GM23338 (cell line): ENCODE measurements at regions not wholly inside any gene's neighbourhood (a gene's known extent, or its start where the extent isn't known, plus 50 kb on each side); places are given as distances from the start of the nearest gene placed in this dataset.

Experiments used
- ATAC-seq: fragments of 200-7000 bp; cut with Tn5 transposase; 3 replicates; pipeline ENCODE4 v1.9.1; 2020
- DNase-seq: peaks from one replicate; pipeline ENCODE4 v3.0.0-alpha.2; 2015; ENCODE audit warnings: low spot score
- H2AFZ ChIP-seq: fragments of 200-600 bp; sonication (generic); 2 replicates; pipeline ENCODE4 v1.8.0; 2016; ENCODE audit warnings: antibody characterized with exemption, mild to moderate bottlenecking, moderate library complexity
- H3F3A ChIP-seq: fragments of 200-600 bp; sonication (generic); replicated peaks from 2 replicates; pipeline ENCODE4 v1.8.0; 2017; ENCODE audit warnings: antibody characterized with exemption, mixed run types, low read depth
- H3K27ac ChIP-seq: fragments of 200-600 bp; sonication (generic); 2 replicates; pipeline ENCODE4 v1.6.1; 2016; ENCODE audit warnings: low read depth
- H3K27me3 ChIP-seq: fragments of 200-600 bp; sonication (generic); 2 replicates; pipeline ENCODE4 v1.8.0; 2016; ENCODE audit warnings: mild to moderate bottlenecking, mixed run types, moderate library complexity; ENCODE audit not compliant: insufficient read depth
- H3K36me3 ChIP-seq: fragments of 200-600 bp; sonication (generic); 2 replicates; pipeline ENCODE4 v1.8.0; 2016; ENCODE audit warnings: mild to moderate bottlenecking; ENCODE audit not compliant: insufficient read depth
- H3K4me1 ChIP-seq: fragments of 200-600 bp; sonication (generic); 2 replicates; pipeline ENCODE4 v1.8.0; 2016; ENCODE audit warnings: mild to moderate bottlenecking, moderate library complexity; ENCODE audit not compliant: insufficient read depth
- H3K4me2 ChIP-seq: fragments of 200-600 bp; sonication (generic); 2 replicates; pipeline ENCODE4 v1.7.1; 2017; ENCODE audit warnings: mixed run types
- H3K4me3 ChIP-seq: fragments of 200-600 bp; sonication (generic); 2 replicates; pipeline ENCODE4 v1.6.1; 2016; ENCODE audit warnings: mixed run types
- H3K79me2 ChIP-seq: fragments of 200-600 bp; sonication (generic); replicated peaks from 2 replicates; pipeline ENCODE4 v1.8.0; 2017; ENCODE audit warnings: mild to moderate bottlenecking; ENCODE audit not compliant: insufficient read depth
- H3K9me2 ChIP-seq: fragments of 200-600 bp; sonication (generic); 2 replicates; pipeline ENCODE4 v1.8.0; 2017; ENCODE audit not compliant: insufficient read depth
- H4K20me1 ChIP-seq: fragments of 200-600 bp; sonication (generic); replicated peaks from 2 replicates; pipeline ENCODE4 v1.8.0; 2017; ENCODE audit warnings: mild to moderate bottlenecking; ENCODE audit not compliant: insufficient read depth
- H3K27ac Mint-ChIP-seq: 2 replicates; pipeline ENCODE4 v1.8.0; 2020; ENCODE audit warnings: inconsistent platforms, mild to moderate bottlenecking, moderate library complexity, mixed read lengths
- H3K27me3 Mint-ChIP-seq: 3 replicates; pipeline ENCODE4 v1.8.0; 2022; ENCODE audit warnings: low read depth, mild to moderate bottlenecking, moderate library complexity, mixed read lengths, inconsistent platforms; ENCODE audit not compliant: insufficient read depth, poor library complexity
- H3K36me3 Mint-ChIP-seq: 3 replicates; pipeline ENCODE4 v1.8.0; 2021; ENCODE audit warnings: low read depth, mild to moderate bottlenecking, inconsistent platforms, moderate library complexity, mixed read lengths
- H3K4me1 Mint-ChIP-seq: 3 replicates; pipeline ENCODE4 v1.8.0; 2020; ENCODE audit warnings: mild to moderate bottlenecking, inconsistent platforms, mixed read lengths
- H3K4me3 Mint-ChIP-seq: 3 replicates; pipeline ENCODE4 v1.8.0; 2021; ENCODE audit warnings: moderate library complexity, mild to moderate bottlenecking, inconsistent platforms, mixed read lengths
- H3K9me3 Mint-ChIP-seq: 3 replicates; pipeline ENCODE4 v1.8.0; 2020; ENCODE audit warnings: moderate library complexity, mild to moderate bottlenecking, inconsistent platforms, mixed read lengths
- CREB1 ChIP-seq: fragments of 250-450 bp; sonication (Bioruptor Pico); IDR thresholded peaks from 2 replicates; pipeline ENCODE4 v1.5.0; 2020; ENCODE audit warnings: low read depth, mild to moderate bottlenecking, moderate library complexity
- EZH2 ChIP-seq: fragments of 200-600 bp; sonication (generic); IDR thresholded peaks from one replicate; pipeline ENCODE4 v1.8.0; 2017; ENCODE audit warnings: antibody characterized with exemption, mild to moderate bottlenecking, low read depth; ENCODE audit not compliant: unreplicated experiment
- JUNB ChIP-seq: IDR thresholded peaks from one replicate; pipeline ENCODE4 v1.6.1; 2016; ENCODE audit warnings: antibody characterized with exemption; ENCODE audit not compliant: unreplicated experiment
- TF ChIP-seq, protein P1 (sequence below): IDR thresholded peaks from one replicate; pipeline ENCODE4 v1.6.1; 2018; ENCODE audit warnings: antibody characterized with exemption; ENCODE audit not compliant: unreplicated experiment
- TF ChIP-seq, protein P2 (sequence below): fragments of 250-450 bp; sonication (Bioruptor Pico); IDR thresholded peaks from 2 replicates; pipeline ENCODE4 v1.5.0; 2020; ENCODE audit warnings: mild to moderate bottlenecking, moderate library complexity

DNA sequence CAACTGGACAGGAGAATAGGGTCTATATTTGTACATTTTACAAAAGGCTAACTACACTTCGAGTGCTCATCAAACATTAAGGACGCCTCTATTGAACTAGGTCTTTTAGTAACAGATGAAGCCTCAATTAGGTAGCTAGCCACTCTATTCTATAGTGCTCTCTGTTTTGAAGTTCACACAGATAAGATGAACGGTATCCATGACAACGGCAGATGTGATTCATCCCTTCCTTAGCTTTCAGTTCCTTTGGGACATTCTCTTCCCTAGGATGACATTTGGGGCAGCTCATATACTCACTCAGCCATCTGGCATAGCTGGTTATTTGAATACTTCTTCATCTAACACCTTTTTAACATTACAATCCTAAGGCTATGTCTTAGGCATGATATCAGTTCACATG, 62.4 kb upstream of the WDFY3 start:
- Mint-ChIP-seq H3K9me3 (peaks cover 47% of the 10 kb centered on the region), H3K4me3 (no peak overlapping the region), H3K27me3 (no peaks in the 10 kb centered on the region), H3K27ac (no peak overlapping the region), H3K4me1 (no peaks in the 10 kb centered on the region), H3K36me3 (peaks cover 36% of the 10 kb centered on the region)
- DNase-seq = no peak
- Histone ChIP-seq H3K9me2 (0 out of 2 replicates have a peak, but pooled peaks cover 10% of the 10 kb centered on the region), H3K27ac (no peak overlapping the region), H3K79me2 (no peaks in the 10 kb centered on the region), H3K27me3 (no peaks in the 10 kb centered on the region), H2AFZ (no peak overlapping the region), H3K4me3 (no peak overlapping the region), H3K4me1 (no peaks in the 10 kb centered on the region), H3F3A (no peaks in the 10 kb centered on the region), H3K36me3 (peaks cover 5% of the 10 kb centered on the region; the same call in 1 of the 2 replicates), H3K4me2 (no peak overlapping the region), H4K20me1 (no peaks in the 10 kb centered on the region)
- no peak for ATAC-seq
- TF ChIP-seq, protein P1, sequence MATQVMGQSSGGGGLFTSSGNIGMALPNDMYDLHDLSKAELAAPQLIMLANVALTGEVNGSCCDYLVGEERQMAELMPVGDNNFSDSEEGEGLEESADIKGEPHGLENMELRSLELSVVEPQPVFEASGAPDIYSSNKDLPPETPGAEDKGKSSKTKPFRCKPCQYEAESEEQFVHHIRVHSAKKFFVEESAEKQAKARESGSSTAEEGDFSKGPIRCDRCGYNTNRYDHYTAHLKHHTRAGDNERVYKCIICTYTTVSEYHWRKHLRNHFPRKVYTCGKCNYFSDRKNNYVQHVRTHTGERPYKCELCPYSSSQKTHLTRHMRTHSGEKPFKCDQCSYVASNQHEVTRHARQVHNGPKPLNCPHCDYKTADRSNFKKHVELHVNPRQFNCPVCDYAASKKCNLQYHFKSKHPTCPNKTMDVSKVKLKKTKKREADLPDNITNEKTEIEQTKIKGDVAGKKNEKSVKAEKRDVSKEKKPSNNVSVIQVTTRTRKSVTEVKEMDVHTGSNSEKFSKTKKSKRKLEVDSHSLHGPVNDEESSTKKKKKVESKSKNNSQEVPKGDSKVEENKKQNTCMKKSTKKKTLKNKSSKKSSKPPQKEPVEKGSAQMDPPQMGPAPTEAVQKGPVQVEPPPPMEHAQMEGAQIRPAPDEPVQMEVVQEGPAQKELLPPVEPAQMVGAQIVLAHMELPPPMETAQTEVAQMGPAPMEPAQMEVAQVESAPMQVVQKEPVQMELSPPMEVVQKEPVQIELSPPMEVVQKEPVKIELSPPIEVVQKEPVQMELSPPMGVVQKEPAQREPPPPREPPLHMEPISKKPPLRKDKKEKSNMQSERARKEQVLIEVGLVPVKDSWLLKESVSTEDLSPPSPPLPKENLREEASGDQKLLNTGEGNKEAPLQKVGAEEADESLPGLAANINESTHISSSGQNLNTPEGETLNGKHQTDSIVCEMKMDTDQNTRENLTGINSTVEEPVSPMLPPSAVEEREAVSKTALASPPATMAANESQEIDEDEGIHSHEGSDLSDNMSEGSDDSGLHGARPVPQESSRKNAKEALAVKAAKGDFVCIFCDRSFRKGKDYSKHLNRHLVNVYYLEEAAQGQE = no peak
- TF ChIP-seq, protein P2, sequence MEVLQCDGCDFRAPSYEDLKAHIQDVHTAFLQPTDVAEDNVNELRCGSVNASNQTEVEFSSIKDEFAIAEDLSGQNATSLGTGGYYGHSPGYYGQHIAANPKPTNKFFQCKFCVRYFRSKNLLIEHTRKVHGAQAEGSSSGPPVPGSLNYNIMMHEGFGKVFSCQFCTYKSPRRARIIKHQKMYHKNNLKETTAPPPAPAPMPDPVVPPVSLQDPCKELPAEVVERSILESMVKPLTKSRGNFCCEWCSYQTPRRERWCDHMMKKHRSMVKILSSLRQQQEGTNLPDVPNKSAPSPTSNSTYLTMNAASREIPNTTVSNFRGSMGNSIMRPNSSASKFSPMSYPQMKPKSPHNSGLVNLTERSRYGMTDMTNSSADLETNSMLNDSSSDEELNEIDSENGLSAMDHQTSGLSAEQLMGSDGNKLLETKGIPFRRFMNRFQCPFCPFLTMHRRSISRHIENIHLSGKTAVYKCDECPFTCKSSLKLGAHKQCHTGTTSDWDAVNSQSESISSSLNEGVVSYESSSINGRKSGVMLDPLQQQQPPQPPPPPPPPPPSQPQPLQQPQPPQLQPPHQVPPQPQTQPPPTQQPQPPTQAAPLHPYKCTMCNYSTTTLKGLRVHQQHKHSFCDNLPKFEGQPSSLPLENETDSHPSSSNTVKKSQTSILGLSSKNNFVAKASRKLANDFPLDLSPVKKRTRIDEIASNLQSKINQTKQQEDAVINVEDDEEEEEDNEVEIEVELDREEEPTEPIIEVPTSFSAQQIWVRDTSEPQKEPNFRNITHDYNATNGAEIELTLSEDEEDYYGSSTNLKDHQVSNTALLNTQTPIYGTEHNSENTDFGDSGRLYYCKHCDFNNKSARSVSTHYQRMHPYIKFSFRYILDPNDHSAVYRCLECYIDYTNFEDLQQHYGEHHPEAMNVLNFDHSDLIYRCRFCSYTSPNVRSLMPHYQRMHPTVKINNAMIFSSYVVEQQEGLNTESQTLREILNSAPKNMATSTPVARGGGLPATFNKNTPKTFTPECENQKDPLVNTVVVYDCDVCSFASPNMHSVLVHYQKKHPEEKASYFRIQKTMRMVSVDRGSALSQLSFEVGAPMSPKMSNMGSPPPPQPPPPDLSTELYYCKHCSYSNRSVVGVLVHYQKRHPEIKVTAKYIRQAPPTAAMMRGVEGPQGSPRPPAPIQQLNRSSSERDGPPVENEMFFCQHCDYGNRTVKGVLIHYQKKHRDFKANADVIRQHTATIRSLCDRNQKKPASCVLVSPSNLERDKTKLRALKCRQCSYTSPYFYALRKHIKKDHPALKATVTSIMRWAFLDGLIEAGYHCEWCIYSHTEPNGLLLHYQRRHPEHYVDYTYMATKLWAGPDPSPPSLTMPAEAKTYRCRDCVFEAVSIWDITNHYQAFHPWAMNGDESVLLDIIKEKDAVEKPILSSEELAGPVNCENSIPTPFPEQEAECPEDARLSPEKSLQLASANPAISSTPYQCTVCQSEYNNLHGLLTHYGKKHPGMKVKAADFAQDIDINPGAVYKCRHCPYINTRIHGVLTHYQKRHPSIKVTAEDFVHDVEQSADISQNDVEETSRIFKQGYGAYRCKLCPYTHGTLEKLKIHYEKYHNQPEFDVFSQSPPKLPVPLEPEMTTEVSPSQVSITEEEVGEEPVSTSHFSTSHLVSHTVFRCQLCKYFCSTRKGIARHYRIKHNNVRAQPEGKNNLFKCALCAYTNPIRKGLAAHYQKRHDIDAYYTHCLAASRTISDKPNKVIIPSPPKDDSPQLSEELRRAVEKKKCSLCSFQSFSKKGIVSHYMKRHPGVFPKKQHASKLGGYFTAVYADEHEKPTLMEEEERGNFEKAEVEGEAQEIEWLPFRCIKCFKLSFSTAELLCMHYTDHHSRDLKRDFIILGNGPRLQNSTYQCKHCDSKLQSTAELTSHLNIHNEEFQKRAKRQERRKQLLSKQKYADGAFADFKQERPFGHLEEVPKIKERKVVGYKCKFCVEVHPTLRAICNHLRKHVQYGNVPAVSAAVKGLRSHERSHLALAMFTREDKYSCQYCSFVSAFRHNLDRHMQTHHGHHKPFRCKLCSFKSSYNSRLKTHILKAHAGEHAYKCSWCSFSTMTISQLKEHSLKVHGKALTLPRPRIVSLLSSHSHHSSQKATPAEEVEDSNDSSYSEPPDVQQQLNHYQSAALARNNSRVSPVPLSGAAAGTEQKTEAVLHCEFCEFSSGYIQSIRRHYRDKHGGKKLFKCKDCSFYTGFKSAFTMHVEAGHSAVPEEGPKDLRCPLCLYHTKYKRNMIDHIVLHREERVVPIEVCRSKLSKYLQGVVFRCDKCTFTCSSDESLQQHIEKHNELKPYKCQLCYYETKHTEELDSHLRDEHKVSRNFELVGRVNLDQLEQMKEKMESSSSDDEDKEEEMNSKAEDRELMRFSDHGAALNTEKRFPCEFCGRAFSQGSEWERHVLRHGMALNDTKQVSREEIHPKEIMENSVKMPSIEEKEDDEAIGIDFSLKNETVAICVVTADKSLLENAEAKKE = no peak
- TF ChIP-seq EZH2 (no peak), JUNB (no peak), CREB1 (CRISPR knock-in tag) (no peak)
